HG02763 (cell line): ENCODE measurements at regions not wholly inside any gene's neighbourhood (a gene's known extent, or its start where the extent isn't known, plus 50 kb on each side); places are given as distances from the start of the nearest gene placed in this dataset.
"Not testable (repeated sequence)": the region's sequence is repeated elsewhere in the genome, so short reads cannot be mapped to it uniquely, and the experiment has no call there.

Experiments used
- ATAC-seq: cut with Tn5 transposase; IDR thresholded peaks from one replicate; pipeline ENCODE4 v1.9.1; 2021; ENCODE audit warnings: mild to moderate bottlenecking, moderate library complexity; ENCODE audit not compliant: unreplicated experiment

- ATAC-seq, result no peak
These were observed 145.5 kb upstream of the CDKN3 start for GRCh38 chr14:54251356-54251755.

DNA sequence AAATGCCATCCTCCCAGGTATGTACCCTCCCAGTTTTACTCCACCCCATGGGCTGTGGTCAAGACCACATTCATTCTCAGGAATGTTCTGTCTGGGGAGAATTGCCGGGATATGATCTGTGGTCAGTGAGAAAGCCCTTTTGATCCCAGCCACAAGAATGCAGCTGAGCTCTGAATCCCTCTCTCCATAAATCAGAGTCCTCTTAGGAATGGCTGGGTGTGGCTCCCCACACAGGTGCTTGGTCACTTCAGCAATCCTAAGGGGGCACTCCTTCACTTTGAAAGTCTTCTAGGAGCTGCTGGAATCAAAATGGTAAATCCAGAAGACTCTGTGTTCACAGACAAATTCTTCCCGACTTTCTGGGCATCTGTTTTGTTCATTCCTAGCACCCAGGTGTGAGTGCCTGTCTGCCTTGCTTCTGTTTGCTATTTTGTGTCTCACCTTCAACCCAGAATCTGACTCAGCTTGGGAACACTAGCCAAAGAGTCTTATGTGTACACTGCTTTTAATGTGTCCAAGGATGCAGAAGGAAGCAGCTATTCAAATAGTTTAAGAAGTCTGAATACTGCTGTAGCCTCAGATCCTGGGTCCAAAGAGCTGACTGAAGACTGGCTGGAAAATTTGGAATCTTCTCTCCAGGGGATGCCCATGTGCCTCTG, 144.6 kb upstream of the CDKN3 start:
- no peak for ATAC-seq

GRCh38 chr14:54253195-54253947, 143.4 kb upstream of the CDKN3 start:
- ATAC-seq, result no peak

DNA sequence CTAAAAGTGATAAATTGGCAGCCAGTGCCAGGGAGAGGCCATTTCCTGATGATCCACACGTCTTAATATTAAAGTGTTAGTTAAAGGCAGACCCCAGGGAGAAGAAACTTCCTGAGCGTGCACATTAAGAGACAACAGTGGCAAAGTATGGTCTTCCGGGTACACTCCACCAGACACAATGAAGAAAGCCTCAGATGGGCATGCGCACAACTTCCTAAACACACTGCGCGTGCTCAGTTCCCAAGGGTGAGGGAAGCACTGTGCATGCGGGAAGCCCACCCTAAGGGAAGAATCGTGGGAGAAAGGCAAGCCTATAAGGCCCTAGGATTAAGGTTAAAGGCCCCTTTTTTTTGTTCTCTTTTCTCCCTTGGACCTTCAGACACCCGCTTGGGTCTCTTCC, 140.7 kb upstream of the CDKN3 start:
- no peak for ATAC-seq

- ATAC-seq, result no peak
These were observed 139.4 kb upstream of the CDKN3 start for GRCh38 chr14:54257424-54257823.

DNA sequence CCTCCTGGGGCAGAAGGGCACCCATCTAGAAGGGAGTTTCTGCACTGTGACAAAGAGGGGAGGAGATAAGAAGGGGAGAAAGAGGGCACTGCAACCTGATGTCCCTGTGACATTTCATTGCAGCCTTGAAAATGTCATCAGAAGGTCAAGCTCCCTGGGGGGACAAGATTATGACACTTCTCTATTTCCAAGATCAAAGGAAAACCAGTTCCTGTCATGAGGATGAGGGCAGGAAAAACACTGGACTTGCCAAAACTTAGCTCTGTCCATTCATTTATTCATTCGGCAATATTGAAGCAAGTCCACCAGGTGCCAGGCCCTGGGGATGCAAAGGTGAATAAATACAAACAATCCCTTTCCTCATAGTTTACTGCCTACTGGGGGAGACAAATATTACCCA, 138.4 kb upstream of the CDKN3 start:
- ATAC-seq, result no peak

GRCh38 chr14:54259821-54260220, 137.0 kb upstream of the CDKN3 start:
- no peak for ATAC-seq

DNA sequence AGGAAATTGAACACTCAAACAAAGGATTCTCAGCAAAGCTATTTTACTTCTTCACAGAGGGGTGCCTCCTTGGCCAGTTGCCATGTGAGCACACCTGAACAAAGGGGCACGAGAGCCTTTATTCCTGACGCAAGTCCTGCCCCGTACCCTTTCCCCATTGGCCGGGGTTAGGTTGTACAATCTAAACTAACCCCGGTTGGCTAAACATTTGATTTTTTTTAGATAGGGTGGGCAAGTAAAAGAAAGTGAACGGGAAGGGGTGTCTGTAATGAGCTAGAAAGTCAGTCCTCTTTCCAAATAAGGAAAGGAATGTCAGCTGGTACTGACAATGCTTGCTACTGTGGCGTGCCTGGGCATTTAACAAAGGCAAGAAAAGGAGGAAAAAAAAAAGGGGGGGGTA, 135.5 kb upstream of the CDKN3 start:
- no peak for ATAC-seq

DNA sequence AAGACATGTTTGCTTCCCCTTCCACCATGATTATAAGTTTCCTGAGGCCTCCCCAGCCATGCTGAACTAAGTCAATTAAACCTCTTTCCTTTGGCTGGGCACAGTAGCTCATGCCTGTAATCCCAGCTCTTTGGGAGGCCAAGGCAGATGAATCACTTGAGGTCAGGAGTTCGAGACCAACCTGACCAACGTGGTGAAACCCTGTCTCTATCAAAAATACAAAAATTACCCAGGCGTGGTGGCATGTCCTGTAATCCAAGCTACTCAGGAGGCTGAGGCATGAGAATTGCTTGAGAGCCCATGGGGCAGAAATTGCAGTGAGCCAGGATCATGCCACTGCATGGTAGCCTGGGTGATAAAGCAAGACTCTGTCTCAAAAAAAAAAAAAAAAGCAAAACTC, 130.2 kb upstream of the CDKN3 start:
- not testable (repeated sequence) for ATAC-seq

GRCh38 chr14:54267172-54267571, 129.6 kb upstream of the CDKN3 start:
- peak; percentile 80 for ATAC-seq

GRCh38 chr14:54275997-54276725, 120.6 kb upstream of the CDKN3 start:
- ATAC-seq, result no peak

DNA sequence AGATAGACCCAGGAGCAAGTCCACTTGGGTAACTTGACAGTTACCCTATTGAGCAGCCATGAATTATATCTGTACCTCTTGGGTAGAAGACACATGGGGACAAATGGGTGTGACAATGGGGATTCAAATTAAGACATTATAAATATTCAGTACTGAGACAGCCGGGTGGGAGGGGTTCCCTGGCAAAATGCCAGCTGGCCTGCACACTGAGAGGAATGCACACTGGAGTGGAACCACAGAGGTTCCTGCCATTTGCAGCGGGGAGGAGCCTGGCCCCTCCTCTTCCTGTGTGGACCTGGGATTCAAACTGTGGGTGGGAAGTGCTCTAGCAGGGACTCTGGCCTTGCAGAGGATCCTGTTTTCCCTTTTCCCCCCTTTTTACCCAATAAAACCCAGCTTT, 118.7 kb upstream of the CDKN3 start:
- no peak for ATAC-seq

- no peak for ATAC-seq
These were observed 118.0 kb upstream of the CDKN3 start for GRCh38 chr14:54278665-54279295.

GRCh38 chr14:54282849-54283248, 114.0 kb upstream of the CDKN3 start:
- no peak for ATAC-seq

- ATAC-seq, result no peak
These were observed 111.8 kb upstream of the CDKN3 start for GRCh38 chr14:54285030-54285429.

- no peak for ATAC-seq
These were observed 105.2 kb upstream of the CDKN3 start for GRCh38 chr14:54291491-54292191.

DNA sequence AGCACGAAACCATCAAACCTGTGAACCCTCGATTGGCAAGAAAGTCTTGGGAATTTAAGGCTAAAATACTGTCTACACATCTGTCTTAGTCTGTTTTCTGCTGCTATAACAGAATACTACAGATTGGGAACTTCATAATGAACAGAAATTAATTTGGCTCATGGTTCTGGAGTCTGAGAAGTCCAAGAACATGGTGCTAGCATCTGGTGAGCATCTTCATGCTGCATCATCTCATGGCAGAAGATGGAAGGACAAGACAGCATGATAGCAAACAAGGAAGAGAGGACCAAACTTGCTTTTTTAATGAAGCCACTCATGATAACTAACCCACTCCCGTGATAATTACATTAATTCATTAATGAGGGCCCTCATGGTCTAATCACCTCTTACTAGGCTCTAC, 102.0 kb upstream of the CDKN3 start:
- ATAC-seq, result no peak

- ATAC-seq, result no peak
These were observed 97.1 kb upstream of the CDKN3 start for GRCh38 chr14:54299410-54300363.

DNA sequence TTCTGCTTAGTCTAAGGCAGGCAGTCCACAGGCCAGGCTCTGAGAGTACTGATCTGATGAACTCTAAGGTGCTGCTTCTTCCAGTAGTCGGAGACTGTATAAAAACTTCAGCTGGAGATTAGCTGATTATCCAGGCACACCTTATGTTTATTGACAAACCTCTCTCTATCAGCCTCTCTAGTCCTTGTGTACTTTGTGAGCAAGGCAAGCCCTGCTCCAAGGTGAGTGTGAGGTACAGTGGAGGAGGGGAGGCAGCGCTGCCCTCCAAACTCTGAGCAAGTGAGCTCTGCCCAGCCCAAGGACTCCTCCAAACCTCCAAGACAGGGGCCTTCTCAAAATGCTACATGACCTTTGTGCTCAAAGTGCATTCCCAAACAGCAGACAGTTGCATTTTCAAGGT, 95.9 kb upstream of the CDKN3 start:
- ATAC-seq, result no peak

DNA sequence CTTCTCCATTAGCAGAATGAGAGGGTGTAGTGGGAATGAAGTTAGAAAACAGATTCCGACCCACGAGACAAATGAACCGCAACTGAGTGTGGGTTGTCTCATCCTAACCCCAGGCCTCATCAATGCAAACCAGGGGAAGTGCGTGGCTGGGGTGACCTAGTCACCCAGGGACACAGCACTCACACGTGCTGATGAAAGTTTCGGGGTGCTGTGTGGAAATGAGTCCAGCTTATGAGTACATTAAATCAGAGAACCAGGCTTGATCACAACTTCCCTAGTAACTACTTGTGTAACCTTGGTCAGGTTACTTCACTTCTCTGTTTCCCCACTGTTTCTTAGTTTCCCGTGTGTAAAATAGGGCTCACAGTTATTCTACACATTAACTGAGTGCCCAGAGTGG, 95.4 kb upstream of the CDKN3 start:
- ATAC-seq, result no peak
